Caki2 (cell line): ENCODE measurements at regions not wholly inside any gene's neighbourhood (a gene's known extent, or its start where the extent isn't known, plus 50 kb on each side); places are given as distances from the start of the nearest gene placed in this dataset.

Experiments used
- DNase-seq: peaks from one replicate; pipeline ENCODE4 v3.0.0-alpha.2; 2015; ENCODE audit warnings: low read depth
- in situ Hi-C: cut with HindIII; loops from 2 replicates; pipeline ENCODE4 v1.10.0; 2016; ENCODE audit warnings: low sequenced_read_pairs, low pct_unique_long_range_greater_than_20kb, mixed read lengths

- DNase-seq: no peak
- in situ Hi-C loops: no loop called here
Measured at GRCh38 chr1:163877016-163877415, 555.3 kb downstream of the NUF2 start.

- DNase-seq: no peak
- in situ Hi-C loops: no loop called here
Measured at GRCh38 chr1:163885510-163885909, 563.8 kb downstream of the NUF2 start.

GRCh38 chr1:163896001-163896400 lies 574.2 kb downstream of the NUF2 start:
- in situ Hi-C loops: no loop called here
- DNase-seq: no peak

- no peak for DNase-seq
- in situ Hi-C loops: no loop called here
Measured at GRCh38 chr1:163897412-163898155, 575.8 kb downstream of the NUF2 start.

GRCh38 chr1:163906283-163906682 lies 584.5 kb downstream of the NUF2 start:
- in situ Hi-C loops: no loop called here
- DNase-seq: no peak

GRCh38 chr1:163912170-163912884 lies 590.6 kb downstream of the NUF2 start:
- in situ Hi-C loops: no loop called here
- DNase-seq: no peak

GRCh38 chr1:163914785-163915413 lies 593.1 kb downstream of the NUF2 start:
- in situ Hi-C loops: no loop called here
- DNase-seq: no peak

- in situ Hi-C loops: no loop called here
- no peak for DNase-seq
Measured at GRCh38 chr1:163922743-163923201, 601.0 kb downstream of the NUF2 start.

- DNase-seq: no peak
- in situ Hi-C loops: no loop called here
Measured at GRCh38 chr1:163924041-163924440, 602.3 kb downstream of the NUF2 start.

- in situ Hi-C loops: no loop called here
- no peak for DNase-seq
Measured at GRCh38 chr1:163927493-163927892, 605.7 kb downstream of the NUF2 start.

- no peak for DNase-seq
Measured at GRCh38 chr1:163928069-163928468, 606.3 kb downstream of the NUF2 start.

GRCh38 chr1:163928651-163929050 lies 606.9 kb downstream of the NUF2 start:
- no peak for DNase-seq
- in situ Hi-C loops: no loop called here

More at GRCh38 chr1:163928069-163928468, 606.3 kb downstream of the NUF2 start:
- in situ Hi-C loops: no loop called here

GRCh38 chr1:163932901-163933300 lies 611.1 kb downstream of the NUF2 start:
- in situ Hi-C loops: no loop called here
- DNase-seq: no peak

GRCh38 chr1:163933437-163933836 lies 611.7 kb downstream of the NUF2 start:
- DNase-seq: no peak
- in situ Hi-C loops: no loop called here

GRCh38 chr1:163935738-163936374 lies 614.1 kb downstream of the NUF2 start:
- no peak for DNase-seq
- in situ Hi-C loops: no loop called here

- no peak for DNase-seq
- in situ Hi-C loops: no loop called here
Measured at GRCh38 chr1:163959622-163960021, 599.4 kb upstream of the PBX1 start.

GRCh38 chr1:163970151-163970550 lies 588.8 kb upstream of the PBX1 start:
- in situ Hi-C loops: no loop called here
- DNase-seq: no peak

GRCh38 chr1:163970699-163971098 lies 588.3 kb upstream of the PBX1 start:
- in situ Hi-C loops: no loop called here
- no peak for DNase-seq

- in situ Hi-C loops: no loop called here
- DNase-seq: no peak
Measured at GRCh38 chr1:163973586-163973985, 585.4 kb upstream of the PBX1 start.
